ENCODE measurements at regions not wholly inside any gene's neighbourhood (a gene's known extent, or its start where the extent isn't known, plus 50 kb on each side); places are given as distances from the start of the nearest gene placed in this dataset.

GRCh38 chr6:154890874-154891273 is 104.2 kb upstream of the TIAM2 start:
- TF ChIP-seq CTCF (IDR thresholded peaks at IDR 0.05) = no peak
- TF ChIP-seq POLR2A (IDR thresholded peaks at IDR 0.05) = no peak
- H3K36me3 ChIP-seq (replicated peaks in 1 of 2; ENCODE audit: insufficient read depth in 1 of 2, low read depth in 2 of 2) = no peaks in the 10 kb centered on the region
- no peak for DNase-seq
- WGBS, 2 donors = 96 to 98% methylated on average over 3 of the region's 3 CpGs
- no peaks in the 10 kb centered on the region for H3K9me3 ChIP-seq
- no peaks in the 10 kb centered on the region for H3K27me3 ChIP-seq
- intact Hi-C loops (cut with DNase I) = no loop called here
- no peak overlapping the region for H3K27ac ChIP-seq
- ATAC-seq = no peak
- peaks cover 10% of the 10 kb centered on the region for H3K4me1 ChIP-seq
- H3K4me3 ChIP-seq = no peak overlapping the region

GRCh38 chr6:154891901-154892300 is 103.2 kb upstream of the TIAM2 start:
- TF ChIP-seq CTCF (IDR thresholded peaks at IDR 0.05) (no peak), POLR2A (IDR thresholded peaks at IDR 0.05) (no peak)
- Histone ChIP-seq H3K36me3 (replicated peaks in 1 of 2; ENCODE audit: insufficient read depth in 1 of 2, low read depth in 2 of 2) (no peaks in the 10 kb centered on the region), H3K27me3 (no peaks in the 10 kb centered on the region), H3K9me3 (no peaks in the 10 kb centered on the region), H3K27ac (no peak overlapping the region), H3K4me3 (no peak overlapping the region), H3K4me1 (peaks cover 10% of the 10 kb centered on the region)
- ATAC-seq = no peak
- intact Hi-C loops (cut with DNase I) = no loop called here
- no peak for DNase-seq
- WGBS, 2 donors = 74 to 87% methylated on average over 3 of the region's 3 CpGs

GRCh38 chr6:154893917-154894316 is 101.2 kb upstream of the TIAM2 start:
- no peaks in the 10 kb centered on the region for H3K9me3 ChIP-seq
- no peak for ATAC-seq
- H3K27me3 ChIP-seq = no peaks in the 10 kb centered on the region
- no peak for DNase-seq
- peaks cover 3% of the 10 kb centered on the region for H3K4me1 ChIP-seq
- H3K36me3 ChIP-seq (replicated peaks in 1 of 2; ENCODE audit: insufficient read depth in 1 of 2, low read depth in 2 of 2) = no peaks in the 10 kb centered on the region
- H3K27ac ChIP-seq = no peak overlapping the region
- H3K4me3 ChIP-seq = no peak overlapping the region
- 71 to 73% methylated on average over 3 of the region's 3 CpGs for WGBS, 2 donors
- TF ChIP-seq CTCF (IDR thresholded peaks at IDR 0.05) (no peak), POLR2A (IDR thresholded peaks at IDR 0.05) (no peak)
- intact Hi-C loops (cut with DNase I) = no loop called here

- DNase-seq = no peak
- Histone ChIP-seq H3K4me1 (no peaks in the 10 kb centered on the region), H3K36me3 (replicated peaks in 1 of 2; ENCODE audit: insufficient read depth in 1 of 2, low read depth in 2 of 2) (no peaks in the 10 kb centered on the region), H3K27ac (no peak overlapping the region), H3K27me3 (no peaks in the 10 kb centered on the region), H3K4me3 (no peak overlapping the region), H3K9me3 (no peaks in the 10 kb centered on the region)
- intact Hi-C loops (cut with DNase I) = no loop called here
- ATAC-seq = no peak
- no peak for TF ChIP-seq POLR2A (IDR thresholded peaks at IDR 0.05)
- TF ChIP-seq CTCF (IDR thresholded peaks at IDR 0.05) = no peak
- 84 to 93% methylated on average over 4 of the region's 4 CpGs for WGBS, 2 donors
Observed at GRCh38 chr6:154894902-154895301, 100.2 kb upstream of the TIAM2 start.

GRCh38 chr6:154895841-154896240 is 99.3 kb upstream of the TIAM2 start:
- 79 to 85% methylated on average over 6 of the region's 6 CpGs for WGBS, 2 donors

More at GRCh38 chr6:154895841-154896240, 99.3 kb upstream of the TIAM2 start:
- Histone ChIP-seq H3K4me3 (no peak overlapping the region), H3K9me3 (no peaks in the 10 kb centered on the region), H3K27me3 (no peaks in the 10 kb centered on the region), H3K4me1 (no peaks in the 10 kb centered on the region), H3K36me3 (replicated peaks in 1 of 2; ENCODE audit: insufficient read depth in 1 of 2, low read depth in 2 of 2) (no peaks in the 10 kb centered on the region), H3K27ac (no peak overlapping the region)
- TF ChIP-seq CTCF (IDR thresholded peaks at IDR 0.05) (no peak), POLR2A (IDR thresholded peaks at IDR 0.05) (no peak)
- intact Hi-C loops (cut with DNase I) = no loop called here
- DNase-seq = no peak
- ATAC-seq = no peak

Data from body of pancreas (tissue), 4 donors.